ENCODE measurements at regions not wholly inside any gene's neighbourhood (a gene's known extent, or its start where the extent isn't known, plus 50 kb on each side); places are given as distances from the start of the nearest gene placed in this dataset.

DNA sequence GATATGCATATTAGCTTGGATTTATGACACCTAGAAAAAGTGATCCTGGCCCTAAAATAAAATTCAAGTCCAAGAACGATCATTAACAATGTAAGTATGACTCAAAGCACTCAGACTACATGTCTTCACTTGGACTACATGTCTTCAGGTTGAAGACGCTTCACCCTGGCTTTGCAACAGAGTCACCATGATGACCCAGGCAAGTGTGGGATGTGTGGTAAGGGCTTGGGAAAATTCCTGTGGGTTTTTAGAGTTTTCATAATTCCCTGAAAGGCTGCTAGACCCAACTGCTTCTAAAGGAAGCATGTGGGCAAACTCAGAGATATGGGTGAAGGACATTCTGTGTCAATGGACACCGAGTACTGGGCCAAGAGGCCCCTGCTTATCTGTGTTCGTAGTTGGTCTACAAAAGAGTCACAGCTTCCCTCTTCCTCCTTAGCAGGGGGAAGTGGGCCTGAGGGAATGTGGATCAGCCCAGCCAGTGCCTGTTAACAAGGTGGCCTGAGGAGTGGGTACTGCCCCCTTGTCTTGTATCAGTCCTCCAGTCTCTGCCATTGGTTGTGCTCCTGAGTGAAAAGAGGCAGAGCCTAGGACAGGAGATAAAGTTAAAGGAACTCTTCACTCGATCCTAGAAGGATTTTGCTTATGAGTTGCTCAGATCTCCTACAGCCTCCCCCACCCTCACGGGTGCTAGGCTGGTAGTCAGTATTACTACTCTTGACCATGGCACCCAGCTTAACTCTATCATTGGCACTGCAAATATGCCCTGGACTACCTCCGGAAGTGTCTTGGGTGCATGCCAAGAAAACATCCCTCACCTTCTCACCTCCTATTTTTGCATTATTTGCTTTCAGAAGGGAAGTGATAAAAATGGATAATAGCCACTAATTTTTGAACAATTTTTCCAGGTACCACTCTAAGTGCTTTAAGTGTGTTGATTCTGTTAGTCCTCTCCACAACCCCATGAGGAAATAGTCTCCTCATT is 406.3 kb downstream of the COG6 start:
- TF ChIP-seq POLR2A (IDR thresholded peaks at IDR 0.05): no peak
- no peak for TF ChIP-seq EP300 (IDR thresholded peaks at IDR 0.05)
- no peak for TF ChIP-seq CTCF (IDR thresholded peaks at IDR 0.05)
- DNase-seq: no peak
- Histone ChIP-seq H3K4me3 (no peak overlapping the region), H3K27ac (no peak overlapping the region), H3K27me3 (no peaks in the 10 kb centered on the region), H3K9me3 (no peaks in the 10 kb centered on the region), H3K4me1 (ENCODE audit: insufficient read depth) (peaks cover 10% of the 10 kb centered on the region), H3K36me3 (no peaks in the 10 kb centered on the region)
- 56 to 71% (median 61%) methylated on average over 7 of the region's 7 CpGs for WGBS, 3 donors
- intact Hi-C loops (cut with DNase I): loop anchor here in 2 of 4 donors (5.0 to 10.0 kb wide), 4 partner anchors 169 to 606 kb away; partner anchors contain the start of gene FOXO1 (in 1 of the 2)

- no peaks in the 10 kb centered on the region for H3K36me3 ChIP-seq
- WGBS, 3 donors: 72 to 75% (median 75%) methylated on average over 8 of the region's 8 CpGs
- no peak overlapping the region for H3K4me3 ChIP-seq
- TF ChIP-seq POLR2A (IDR thresholded peaks at IDR 0.05): no peak
- TF ChIP-seq EP300 (IDR thresholded peaks at IDR 0.05): no peak
- TF ChIP-seq CTCF (IDR thresholded peaks at IDR 0.05): no peak
- no peaks in the 10 kb centered on the region for H3K9me3 ChIP-seq
- no peaks in the 10 kb centered on the region for H3K27me3 ChIP-seq
- no peak overlapping the region for H3K27ac ChIP-seq
- H3K4me1 ChIP-seq (ENCODE audit: insufficient read depth): peaks cover 10% of the 10 kb centered on the region
- intact Hi-C loops (cut with DNase I): loop anchor here in 2 of 4 donors (5.0 to 10.0 kb wide), 4 partner anchors 171 to 604 kb away; partner anchors contain the start of gene FOXO1 (in 1 of the 2)
- no peak for DNase-seq
These were observed 407.8 kb downstream of the COG6 start for GRCh38 chr13:40063278-40063698.

DNA sequence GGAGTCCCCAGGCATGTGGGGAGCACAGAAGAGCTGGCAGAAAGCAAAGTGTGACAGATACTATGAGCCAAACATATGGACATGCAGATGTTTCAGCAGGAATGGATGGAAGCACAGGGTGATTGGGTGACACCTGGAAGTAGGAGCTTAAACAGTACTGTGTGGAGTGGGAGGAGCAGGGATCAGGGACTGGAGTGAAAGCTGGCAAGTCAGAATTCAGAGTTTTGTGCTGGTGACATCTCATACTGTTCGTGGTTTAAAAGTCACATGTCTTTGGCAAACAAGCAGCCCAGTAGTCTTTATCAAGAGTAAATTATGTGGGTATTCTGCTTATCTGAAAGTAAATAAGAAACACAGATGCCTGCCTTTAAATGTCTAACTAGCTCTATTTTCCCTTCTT is 408.2 kb downstream of the COG6 start:
- H3K4me1 ChIP-seq (ENCODE audit: insufficient read depth): peaks cover 10% of the 10 kb centered on the region
- no peak for DNase-seq
- H3K4me3 ChIP-seq: no peak overlapping the region
- H3K9me3 ChIP-seq: no peaks in the 10 kb centered on the region
- no peaks in the 10 kb centered on the region for H3K27me3 ChIP-seq
- intact Hi-C loops (cut with DNase I): loop anchor here in 2 of 4 donors (5.0 to 10.0 kb wide), 4 partner anchors 171 to 604 kb away; partner anchors contain the start of gene FOXO1 (in 1 of the 2)
- H3K27ac ChIP-seq: no peak overlapping the region
- H3K36me3 ChIP-seq: no peaks in the 10 kb centered on the region
- TF ChIP-seq POLR2A (IDR thresholded peaks at IDR 0.05): no peak
- WGBS, 3 donors: 24 to 33% (median 26%) methylated on average over 1 of the region's 1 CpG

- intact Hi-C loops (cut with DNase I): loop anchor here in 3 of 4 donors (5.0 to 10.0 kb wide), 6 partner anchors 172 to 618 kb away; partner anchors contain the start of gene FOXO1 (in 1 of the 3)
- Histone ChIP-seq H3K9me3 (no peaks in the 10 kb centered on the region), H3K27me3 (no peaks in the 10 kb centered on the region), H3K36me3 (no peaks in the 10 kb centered on the region), H3K4me1 (ENCODE audit: insufficient read depth) (peaks cover 10% of the 10 kb centered on the region), H3K4me3 (no peak overlapping the region), H3K27ac (no peak overlapping the region)
- TF ChIP-seq CTCF (IDR thresholded peaks at IDR 0.05): no peak
- no peak for TF ChIP-seq POLR2A (IDR thresholded peaks at IDR 0.05)
- no peak for TF ChIP-seq EP300 (IDR thresholded peaks at IDR 0.05)
- WGBS, 3 donors: 67 to 85% (median 83%) methylated on average over 10 of the region's 10 CpGs
- peak in 1 of 5 donors; percentile 58 for DNase-seq
These were observed 409.0 kb downstream of the COG6 start for GRCh38 chr13:40064154-40065097.
